WTC11 (cell line): ENCODE measurements at regions not wholly inside any gene's neighbourhood (a gene's known extent, or its start where the extent isn't known, plus 50 kb on each side); places are given as distances from the start of the nearest gene placed in this dataset. TPM values are rescaled to one million over a fixed set of nuclear protein-coding genes. Genes with fewer than 3 reads are reported as not detected.

Experiments used
- ATAC-seq: fragments of 200-7000 bp; cut with Tn5 transposase; 2 replicates; pipeline ENCODE4 v1.10.0; 2021; ENCODE audit warnings: mild to moderate bottlenecking, moderate library complexity
- CTCF ChIA-PET: fragments of 300-600 bp; sonication (Branson Sonifier 250); formaldehyde crosslinking; loops from one replicate; lab custom pipeline; 2021; ENCODE audit warnings: antibody characterized with exemption; lab: Charles Lee
- POLR2A ChIA-PET: fragments of 350-600 bp; sonication (Branson Sonifier 250); formaldehyde crosslinking; loops from one replicate; lab custom pipeline; 2021; ENCODE audit warnings: antibody characterized with exemption; lab: Charles Lee
- DNase-seq: peaks from one replicate; pipeline ENCODE4 v3.0.0; 2021; ENCODE audit warnings: low spot score
- H3K27ac Mint-ChIP-seq: 2 replicates; pipeline ENCODE4 v1.8.0; 2021; ENCODE audit warnings: mixed read lengths
- H3K27me3 Mint-ChIP-seq: 2 replicates; pipeline ENCODE4 v1.8.0; 2021; ENCODE audit warnings: low read depth, mild to moderate bottlenecking, moderate library complexity, mixed read lengths
- H3K36me3 Mint-ChIP-seq: 2 replicates; pipeline ENCODE4 v1.8.0; 2021; ENCODE audit warnings: mixed read lengths
- H3K4me1 Mint-ChIP-seq: 2 replicates; pipeline ENCODE4 v1.8.0; 2022; ENCODE audit warnings: mixed read lengths
- H3K4me3 Mint-ChIP-seq: 2 replicates; pipeline ENCODE4 v1.8.0; 2021; ENCODE audit warnings: mild to moderate bottlenecking, moderate library complexity, mixed read lengths
- H3K9me3 Mint-ChIP-seq: 2 replicates; pipeline ENCODE4 v1.8.0; 2021; ENCODE audit warnings: mixed read lengths
- CBFB ChIP-seq: sonication (generic); formaldehyde crosslinking; IDR thresholded peaks from 2 replicates; pipeline ENCODE4 v1.8.1; 2022; ENCODE audit warnings: mild to moderate bottlenecking, low read depth, missing genetic modification reagents
- ESRRA ChIP-seq: sonication (generic); formaldehyde crosslinking; IDR thresholded peaks from 2 replicates; pipeline ENCODE4 v1.8.1; 2022; ENCODE audit warnings: mild to moderate bottlenecking, missing genetic modification reagents, borderline replicate concordance
- GRHL2 ChIP-seq: fragments of 250-450 bp; sonication (Bioruptor Pico); IDR thresholded peaks from 2 replicates; pipeline ENCODE4 v1.8.0; 2022; ENCODE audit warnings: mild to moderate bottlenecking, moderate library complexity; ENCODE audit not compliant: insufficient replicate concordance, severe bottlenecking
- GTF2I ChIP-seq: fragments of 250-450 bp; sonication (Bioruptor Pico); conservative IDR thresholded peaks from 2 replicates; pipeline ENCODE4 v1.4.0; 2021; ENCODE audit warnings: mild to moderate bottlenecking
- NFATC4 ChIP-seq: fragments of 250-450 bp; sonication (Bioruptor Pico); IDR thresholded peaks from 2 replicates; pipeline ENCODE4 v1.9.0; 2021; ENCODE audit warnings: mild to moderate bottlenecking
- SMAD4 ChIP-seq: sonication (generic); formaldehyde crosslinking; IDR thresholded peaks from 2 replicates; pipeline ENCODE4 v1.8.0; 2022; ENCODE audit warnings: mild to moderate bottlenecking, missing genetic modification reagents
- TEAD4 ChIP-seq: sonication (generic); formaldehyde crosslinking; IDR thresholded peaks from 2 replicates; pipeline ENCODE4 v1.8.0; 2022; ENCODE audit warnings: mild to moderate bottlenecking, missing genetic modification reagents
- ZNF138 ChIP-seq: sonication (generic); formaldehyde crosslinking; conservative IDR thresholded peaks from 2 replicates; pipeline ENCODE4 v1.8.1; 2022; ENCODE audit warnings: mild to moderate bottlenecking, moderate library complexity, missing genetic modification reagents
- ZNF416 ChIP-seq: fragments of 250-450 bp; sonication (Bioruptor Pico); IDR thresholded peaks from 2 replicates; pipeline ENCODE4 v1.9.0; 2021; ENCODE audit warnings: mild to moderate bottlenecking, inconsistent platforms
- ZNF671 ChIP-seq: fragments of 250-450 bp; sonication (Bioruptor Pico); IDR thresholded peaks from 2 replicates; pipeline ENCODE4 v1.8.0; 2021; ENCODE audit warnings: mild to moderate bottlenecking
- microRNA-seq: library from miRNA; unstranded; fragments of <30 nt; microRNA quantifications from one replicate; pipeline ENCODE4 v1.2.0, GENCODE V29; 2022; ENCODE audit warnings: borderline number of aligned reads
- TF ChIP-seq, protein P1 (sequence below): sonication (generic); formaldehyde crosslinking; IDR thresholded peaks from 2 replicates; pipeline ENCODE4 v1.8.1; 2022; ENCODE audit warnings: low read depth, missing genetic modification reagents, borderline replicate concordance
- TF ChIP-seq, protein P2 (sequence below): fragments of 250-450 bp; sonication (Bioruptor Pico); IDR thresholded peaks from 2 replicates; pipeline ENCODE4 v2.1.2; 2022; ENCODE audit warnings: mild to moderate bottlenecking, moderate library complexity
- TF ChIP-seq, protein P3 (sequence below): fragments of 250-450 bp; sonication (Bioruptor Pico); IDR thresholded peaks from 2 replicates; pipeline ENCODE4 v1.9.0; 2021; ENCODE audit warnings: mild to moderate bottlenecking

DNA sequence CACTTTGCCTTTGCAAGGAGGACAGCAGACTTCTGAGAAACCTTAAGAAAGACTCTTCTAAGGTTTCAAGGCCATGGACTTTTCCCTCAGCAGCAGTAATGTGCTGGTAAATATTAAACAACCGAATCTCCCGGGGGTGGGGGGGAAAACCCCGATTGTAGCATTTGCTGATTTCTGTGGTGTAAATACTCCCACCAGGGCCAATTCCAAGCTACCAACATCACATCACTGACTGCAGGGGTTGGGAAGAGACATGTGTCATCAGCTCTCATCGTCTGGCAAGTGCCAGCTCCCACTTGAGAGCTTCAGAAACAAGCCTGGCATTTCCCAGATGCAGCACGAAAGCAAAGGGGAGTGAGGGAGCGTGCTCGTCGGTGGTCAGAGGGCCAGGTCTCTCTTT is 101.2 kb downstream of the BCOR start:
- peaks cover 8% of the 10 kb centered on the region for H3K27me3 Mint-ChIP-seq

DNA sequence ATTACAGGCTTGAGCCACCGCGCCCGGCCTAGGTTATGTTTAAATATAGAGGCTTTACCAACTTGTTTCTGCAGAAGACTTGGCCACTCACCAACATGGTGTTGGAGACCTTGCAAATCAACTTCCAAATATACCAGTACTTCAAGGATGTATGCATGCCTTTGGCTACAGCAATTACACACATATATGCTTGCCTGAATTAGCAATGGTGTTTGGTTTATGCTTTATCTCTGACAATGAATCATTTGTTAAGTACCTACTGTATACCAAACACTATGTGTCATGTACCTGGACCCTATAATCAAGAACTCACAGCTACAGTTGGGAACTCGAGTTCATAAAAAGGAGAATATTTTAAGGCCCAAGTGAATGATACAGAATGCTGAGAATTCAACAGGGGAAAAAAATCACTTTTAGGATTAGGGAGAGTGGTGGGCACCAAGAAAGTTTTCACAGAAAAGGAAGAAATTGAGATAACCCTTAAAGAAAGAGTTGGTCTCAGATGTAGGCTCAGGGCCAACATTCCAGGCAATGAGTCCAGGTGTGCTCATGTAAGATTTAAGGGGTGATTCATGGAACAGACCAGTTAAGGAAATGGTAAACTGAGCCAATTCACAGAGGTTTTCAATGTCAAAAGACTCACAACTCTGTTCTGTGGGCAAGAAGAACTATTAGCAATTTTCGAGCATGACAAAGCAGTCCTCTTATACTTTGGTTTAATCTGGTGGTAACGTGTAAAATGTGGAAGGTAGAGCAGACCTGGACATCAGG is 98.9 kb downstream of the BCOR start:
- H3K36me3 Mint-ChIP-seq, result peaks cover 7% of the 10 kb centered on the region

More for the DNA sequence above, 101.2 kb downstream of the BCOR start:
- CTCF ChIA-PET, result no interaction called here
- Mint-ChIP-seq H3K27ac (no peak overlapping the region), H3K4me1 (peaks cover 2% of the 10 kb centered on the region; the same call in 1 of the 2 replicates), H3K36me3 (peaks cover 7% of the 10 kb centered on the region), H3K4me3 (no peak overlapping the region), H3K9me3 (no peaks in the 10 kb centered on the region)
- TF ChIP-seq ZNF671 (CRISPR knock-in tag), result no peak
- no peak for TF ChIP-seq ESRRA
- DNase-seq (no peak), ATAC-seq (no peak)
- POLR2A ChIA-PET, result no interaction called here

More for the DNA sequence above, 98.9 kb downstream of the BCOR start:
- H3K4me3 Mint-ChIP-seq, result no peak overlapping the region
- CTCF ChIA-PET, result no interaction called here
- no peak for TF ChIP-seq GRHL2 (CRISPR knock-in tag)
- TF ChIP-seq, protein P1, sequence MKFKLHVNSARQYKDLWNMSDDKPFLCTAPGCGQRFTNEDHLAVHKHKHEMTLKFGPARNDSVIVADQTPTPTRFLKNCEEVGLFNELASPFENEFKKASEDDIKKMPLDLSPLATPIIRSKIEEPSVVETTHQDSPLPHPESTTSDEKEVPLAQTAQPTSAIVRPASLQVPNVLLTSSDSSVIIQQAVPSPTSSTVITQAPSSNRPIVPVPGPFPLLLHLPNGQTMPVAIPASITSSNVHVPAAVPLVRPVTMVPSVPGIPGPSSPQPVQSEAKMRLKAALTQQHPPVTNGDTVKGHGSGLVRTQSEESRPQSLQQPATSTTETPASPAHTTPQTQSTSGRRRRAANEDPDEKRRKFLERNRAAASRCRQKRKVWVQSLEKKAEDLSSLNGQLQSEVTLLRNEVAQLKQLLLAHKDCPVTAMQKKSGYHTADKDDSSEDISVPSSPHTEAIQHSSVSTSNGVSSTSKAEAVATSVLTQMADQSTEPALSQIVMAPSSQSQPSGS (CRISPR knock-in tag), result no peak
- no peak for TF ChIP-seq GTF2I
- no peak for TF ChIP-seq ZNF138 (CRISPR knock-in tag)
- TF ChIP-seq, protein P2, sequence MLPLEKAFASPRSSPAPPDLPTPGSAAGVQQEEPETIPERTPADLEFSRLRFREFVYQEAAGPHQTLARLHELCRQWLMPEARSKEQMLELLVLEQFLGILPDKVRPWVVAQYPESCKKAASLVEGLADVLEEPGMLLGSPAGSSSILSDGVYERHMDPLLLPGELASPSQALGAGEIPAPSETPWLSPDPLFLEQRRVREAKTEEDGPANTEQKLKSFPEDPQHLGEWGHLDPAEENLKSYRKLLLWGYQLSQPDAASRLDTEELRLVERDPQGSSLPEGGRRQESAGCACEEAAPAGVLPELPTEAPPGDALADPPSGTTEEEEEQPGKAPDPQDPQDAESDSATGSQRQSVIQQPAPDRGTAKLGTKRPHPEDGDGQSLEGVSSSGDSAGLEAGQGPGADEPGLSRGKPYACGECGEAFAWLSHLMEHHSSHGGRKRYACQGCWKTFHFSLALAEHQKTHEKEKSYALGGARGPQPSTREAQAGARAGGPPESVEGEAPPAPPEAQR (CRISPR knock-in tag), result no peak
- TF ChIP-seq ZNF416 (CRISPR knock-in tag), result no peak
- TF ChIP-seq NFATC4, result no peak
- TF ChIP-seq, protein P3, sequence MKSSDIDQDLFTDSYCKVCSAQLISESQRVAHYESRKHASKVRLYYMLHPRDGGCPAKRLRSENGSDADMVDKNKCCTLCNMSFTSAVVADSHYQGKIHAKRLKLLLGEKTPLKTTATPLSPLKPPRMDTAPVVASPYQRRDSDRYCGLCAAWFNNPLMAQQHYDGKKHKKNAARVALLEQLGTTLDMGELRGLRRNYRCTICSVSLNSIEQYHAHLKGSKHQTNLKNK (CRISPR knock-in tag), result no peak
- no peak for TF ChIP-seq CBFB (CRISPR knock-in tag)
- TF ChIP-seq TEAD4, result no peak
- no peak for TF ChIP-seq SMAD4
- no peaks in the 10 kb centered on the region for H3K9me3 Mint-ChIP-seq
- H3K4me1 Mint-ChIP-seq, result peaks cover 13% of the 10 kb centered on the region
- peaks cover 25% of the 10 kb centered on the region for H3K27me3 Mint-ChIP-seq
- DNase-seq (no peak), ATAC-seq (no peak)
- POLR2A ChIA-PET, result no interaction called here
- no peak overlapping the region; the same call in 1 of the 2 replicates for H3K27ac Mint-ChIP-seq

Small RNA genes lying in the stretch of these regions (microRNA-seq; reads per million reads assigned to microRNA genes)
- gene MIR1587, result not detected
- gene MIR3937, result 73.4 reads per million, percentile 58 among the genes with 10 or more reads in this experiment
